ENCODE measurements at regions not wholly inside any gene's neighbourhood (a gene's known extent, or its start where the extent isn't known, plus 50 kb on each side); places are given as distances from the start of the nearest gene placed in this dataset.

DNA sequence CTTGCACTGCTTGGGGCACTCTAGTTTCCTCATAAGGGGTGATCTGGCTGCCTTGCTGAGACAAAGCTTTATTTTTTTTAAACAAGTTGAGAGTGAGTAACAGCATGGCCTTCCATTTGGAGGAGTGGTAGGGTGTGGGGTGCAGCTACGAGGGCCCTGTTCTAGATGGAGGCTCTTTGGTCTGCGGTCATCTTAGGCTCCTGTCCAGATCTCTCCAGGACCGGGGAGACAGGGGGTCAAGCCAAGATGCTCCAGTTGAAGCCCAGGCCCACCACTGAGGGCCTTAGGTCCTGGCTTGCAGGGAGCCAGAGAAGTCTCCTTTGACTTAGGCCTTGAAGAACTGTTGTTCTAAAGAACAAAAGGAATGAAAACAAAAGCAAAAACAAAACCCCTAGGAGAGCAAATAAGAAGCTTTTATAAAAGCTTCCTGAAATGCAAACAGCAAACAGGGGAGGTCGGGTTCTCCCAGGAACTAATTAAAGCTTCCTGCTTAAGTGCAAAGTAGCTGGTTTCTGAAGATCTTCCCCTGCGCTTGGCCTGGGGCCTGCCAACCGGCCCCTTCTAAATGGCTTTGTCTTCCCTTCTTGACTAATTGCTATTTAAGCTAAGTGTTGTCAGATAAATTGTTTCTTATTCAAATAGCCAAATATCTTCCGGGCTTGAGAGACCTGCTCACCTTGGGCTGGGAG is 259.2 kb downstream of the GLRX3 start:
- no peak overlapping the region for H3K4me3 ChIP-seq (ENCODE audit: low read length, poor library complexity, severe bottlenecking)
- H3K4me1 ChIP-seq (ENCODE audit: insufficient read depth, low read length, poor library complexity, severe bottlenecking): no peaks in the 10 kb centered on the region
- H3K9ac ChIP-seq (ENCODE audit: low read depth, low read length, poor library complexity, severe bottlenecking): no peak overlapping the region
- no peaks in the 10 kb centered on the region for H3K9me2 ChIP-seq (replicated peaks; ENCODE audit: low read depth, low read length)
- no peaks in the 10 kb centered on the region for H3K79me2 ChIP-seq (ENCODE audit: insufficient read depth, low read length)
- H3K36me3 ChIP-seq (ENCODE audit: insufficient read depth, low read length): no peaks in the 10 kb centered on the region
- no peaks in the 10 kb centered on the region for H3K27me3 ChIP-seq (ENCODE audit: insufficient read depth, low read length, poor library complexity, severe bottlenecking)
- H3F3A ChIP-seq (ENCODE audit: low read depth): no peaks in the 10 kb centered on the region
- TF ChIP-seq, protein P1, sequence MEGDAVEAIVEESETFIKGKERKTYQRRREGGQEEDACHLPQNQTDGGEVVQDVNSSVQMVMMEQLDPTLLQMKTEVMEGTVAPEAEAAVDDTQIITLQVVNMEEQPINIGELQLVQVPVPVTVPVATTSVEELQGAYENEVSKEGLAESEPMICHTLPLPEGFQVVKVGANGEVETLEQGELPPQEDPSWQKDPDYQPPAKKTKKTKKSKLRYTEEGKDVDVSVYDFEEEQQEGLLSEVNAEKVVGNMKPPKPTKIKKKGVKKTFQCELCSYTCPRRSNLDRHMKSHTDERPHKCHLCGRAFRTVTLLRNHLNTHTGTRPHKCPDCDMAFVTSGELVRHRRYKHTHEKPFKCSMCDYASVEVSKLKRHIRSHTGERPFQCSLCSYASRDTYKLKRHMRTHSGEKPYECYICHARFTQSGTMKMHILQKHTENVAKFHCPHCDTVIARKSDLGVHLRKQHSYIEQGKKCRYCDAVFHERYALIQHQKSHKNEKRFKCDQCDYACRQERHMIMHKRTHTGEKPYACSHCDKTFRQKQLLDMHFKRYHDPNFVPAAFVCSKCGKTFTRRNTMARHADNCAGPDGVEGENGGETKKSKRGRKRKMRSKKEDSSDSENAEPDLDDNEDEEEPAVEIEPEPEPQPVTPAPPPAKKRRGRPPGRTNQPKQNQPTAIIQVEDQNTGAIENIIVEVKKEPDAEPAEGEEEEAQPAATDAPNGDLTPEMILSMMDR (conservative IDR thresholded peaks at IDR 0.05; ENCODE audit: low read length): no peak
- no peak for TF ChIP-seq EZH2phosphoT487 (IDR thresholded peaks at IDR 0.05; ENCODE audit: borderline replicate concordance)
- H3K9me3 ChIP-seq (ENCODE audit: insufficient read depth, low read depth, low read length): peaks cover 11% of the 10 kb centered on the region; the same call in 1 of the 2 replicates
- no peak overlapping the region for H2AFZ ChIP-seq (ENCODE audit: low read length)
- H3K4me2 ChIP-seq (ENCODE audit: low read depth, low read length, poor library complexity, severe bottlenecking): no peak overlapping the region
- no peaks in the 10 kb centered on the region for H4K20me1 ChIP-seq (ENCODE audit: insufficient read depth, low read length, poor library complexity, severe bottlenecking)

DNA sequence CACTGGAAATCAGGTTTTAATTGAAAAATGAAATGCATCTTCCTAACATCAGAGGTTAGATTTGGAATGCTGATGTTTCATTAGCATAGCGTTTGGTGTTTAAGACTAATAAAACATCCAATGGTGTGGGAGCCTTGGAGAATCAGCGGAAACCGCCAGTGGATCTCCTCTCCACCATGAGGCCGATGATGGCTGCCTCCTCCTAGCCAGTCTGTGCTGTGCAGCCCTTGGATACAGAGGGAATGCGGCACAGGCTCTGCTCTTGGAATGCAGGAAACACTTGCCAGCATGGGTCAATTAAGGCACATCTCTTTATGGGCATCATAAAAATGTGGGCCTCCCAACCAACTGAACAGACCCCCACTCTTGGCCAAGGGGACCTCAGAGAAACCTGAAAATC is 259.9 kb downstream of the GLRX3 start:
- H3K9me3 ChIP-seq (ENCODE audit: insufficient read depth, low read depth, low read length): peaks cover 11% of the 10 kb centered on the region; the same call in 1 of the 2 replicates
- no peak overlapping the region for H3K9ac ChIP-seq (ENCODE audit: low read depth, low read length, poor library complexity, severe bottlenecking)
- H3K9me2 ChIP-seq (replicated peaks; ENCODE audit: low read depth, low read length): no peaks in the 10 kb centered on the region
- no peak overlapping the region for H3K4me2 ChIP-seq (ENCODE audit: low read depth, low read length, poor library complexity, severe bottlenecking)
- H3K36me3 ChIP-seq (ENCODE audit: insufficient read depth, low read length): no peaks in the 10 kb centered on the region
- no peak overlapping the region for H2AFZ ChIP-seq (ENCODE audit: low read length)
- no peak overlapping the region for H3K4me3 ChIP-seq (ENCODE audit: low read length, poor library complexity, severe bottlenecking)
- no peaks in the 10 kb centered on the region for H4K20me1 ChIP-seq (ENCODE audit: insufficient read depth, low read length, poor library complexity, severe bottlenecking)
- no peaks in the 10 kb centered on the region for H3F3A ChIP-seq (ENCODE audit: low read depth)
- TF ChIP-seq EZH2phosphoT487 (IDR thresholded peaks at IDR 0.05; ENCODE audit: borderline replicate concordance): no peak
- H3K27me3 ChIP-seq (ENCODE audit: insufficient read depth, low read length, poor library complexity, severe bottlenecking): no peaks in the 10 kb centered on the region
- no peaks in the 10 kb centered on the region for H3K79me2 ChIP-seq (ENCODE audit: insufficient read depth, low read length)
- no peaks in the 10 kb centered on the region for H3K4me1 ChIP-seq (ENCODE audit: insufficient read depth, low read length, poor library complexity, severe bottlenecking)

DNA sequence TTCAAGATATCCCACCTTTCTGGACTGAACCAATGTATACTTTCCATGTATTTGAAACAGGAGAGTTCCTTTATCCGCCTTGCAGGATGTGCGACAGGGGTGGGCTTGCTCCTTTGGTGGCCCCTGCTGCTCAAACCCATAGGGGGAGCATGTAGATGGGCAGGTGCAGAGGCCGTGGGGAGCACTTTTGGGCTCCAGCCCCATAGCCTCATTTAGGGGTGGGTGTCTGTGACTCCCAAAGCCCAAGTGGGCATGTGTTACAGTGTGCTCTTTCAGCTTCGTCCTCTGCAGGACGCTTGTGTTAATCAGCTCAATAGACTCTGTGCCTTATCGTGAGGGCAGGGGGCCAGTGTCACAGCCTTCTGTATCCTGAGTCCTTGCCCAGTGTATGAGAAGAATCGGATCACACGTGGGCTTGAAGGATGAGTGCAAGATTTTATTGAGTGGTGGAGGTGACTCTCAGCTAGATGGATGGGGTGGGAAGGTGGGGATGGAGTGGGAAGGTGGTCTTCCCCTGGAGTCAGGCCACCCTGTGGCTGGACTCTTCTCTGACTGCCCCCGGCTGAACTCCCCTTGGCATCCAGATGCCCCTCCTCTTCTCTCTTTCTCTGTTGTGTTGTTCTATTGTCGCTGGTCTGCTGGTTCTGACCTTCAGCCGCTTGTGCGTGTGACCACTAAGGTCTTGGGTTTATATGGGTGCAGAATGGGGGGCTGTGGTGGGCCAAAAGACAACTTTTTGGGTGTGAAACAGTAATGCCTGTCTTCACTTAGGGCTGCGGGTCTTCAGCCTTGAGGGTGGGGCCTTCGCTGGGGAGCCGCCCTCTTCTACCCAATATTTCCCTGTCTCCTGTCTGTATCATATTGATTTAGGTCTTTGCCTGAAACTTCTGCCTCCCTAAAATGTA is 262.2 kb downstream of the GLRX3 start:
- Histone ChIP-seq H3K4me3 (ENCODE audit: low read length, poor library complexity, severe bottlenecking) (no peak overlapping the region), H3K27me3 (ENCODE audit: insufficient read depth, low read length, poor library complexity, severe bottlenecking) (no peaks in the 10 kb centered on the region), H3F3A (ENCODE audit: low read depth) (no peaks in the 10 kb centered on the region), H3K36me3 (ENCODE audit: insufficient read depth, low read length) (no peaks in the 10 kb centered on the region), H3K9ac (ENCODE audit: low read depth, low read length, poor library complexity, severe bottlenecking) (no peak overlapping the region), H3K79me2 (ENCODE audit: insufficient read depth, low read length) (no peaks in the 10 kb centered on the region), H4K20me1 (ENCODE audit: insufficient read depth, low read length, poor library complexity, severe bottlenecking) (no peaks in the 10 kb centered on the region), H3K9me3 (ENCODE audit: insufficient read depth, low read depth, low read length) (peaks cover 13% of the 10 kb centered on the region; the same call in 1 of the 2 replicates), H3K4me2 (ENCODE audit: low read depth, low read length, poor library complexity, severe bottlenecking) (no peak overlapping the region), H3K4me1 (ENCODE audit: insufficient read depth, low read length, poor library complexity, severe bottlenecking) (no peaks in the 10 kb centered on the region), H2AFZ (ENCODE audit: low read length) (no peak overlapping the region), H3K9me2 (replicated peaks; ENCODE audit: low read depth, low read length) (no peaks in the 10 kb centered on the region)
- TF ChIP-seq, protein P1 (conservative IDR thresholded peaks at IDR 0.05; ENCODE audit: low read length): no peak
- no peak for TF ChIP-seq EZH2phosphoT487 (IDR thresholded peaks at IDR 0.05; ENCODE audit: borderline replicate concordance)
